ENCODE measurements at regions not wholly inside any gene's neighbourhood (a gene's known extent, or its start where the extent isn't known, plus 50 kb on each side); places are given as distances from the start of the nearest gene placed in this dataset.
"Not testable (repeated sequence)": the region's sequence is repeated elsewhere in the genome, so short reads cannot be mapped to it uniquely, and the experiment has no call there.

DNA sequence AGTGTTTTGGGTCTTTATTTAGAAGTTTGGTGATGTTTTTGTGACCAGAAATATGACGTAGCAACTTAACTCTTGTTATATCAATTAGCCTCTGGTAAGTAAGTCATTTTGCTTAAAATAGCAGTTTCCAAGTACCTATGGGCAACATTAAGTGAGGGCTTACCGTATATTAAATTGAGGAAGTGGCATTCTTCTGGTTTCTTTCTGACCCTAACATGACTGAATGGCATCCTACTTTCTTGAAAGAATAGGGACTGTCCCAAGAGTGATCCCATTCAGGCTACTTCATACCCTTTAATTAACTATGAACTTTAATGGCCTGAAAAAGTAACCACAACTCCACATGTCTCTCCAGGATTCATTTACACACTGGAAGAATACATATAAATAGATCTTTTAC, 106.6 kb downstream of the MZT1 start:
- no peak overlapping the region for H3K4me2 ChIP-seq (ENCODE audit: low read depth, low read length, poor library complexity, severe bottlenecking)

DNA sequence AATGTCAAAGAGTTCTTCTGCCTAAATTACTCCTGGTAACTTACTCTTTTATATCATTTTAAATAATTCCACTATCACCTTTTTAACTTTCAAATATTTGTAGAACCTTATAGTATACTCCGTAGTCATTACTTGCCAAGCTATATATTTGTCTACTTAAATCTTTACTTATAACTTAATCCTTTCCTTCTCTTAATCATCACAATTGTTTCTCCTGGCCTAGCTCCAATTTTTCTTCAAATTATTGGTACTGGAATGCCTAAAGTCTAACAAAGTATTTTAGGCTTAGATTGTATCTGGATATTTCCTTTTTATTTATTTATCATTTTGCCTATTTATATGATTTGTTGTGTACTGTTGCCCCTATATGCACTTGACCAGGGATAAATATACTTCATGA, 109.5 kb downstream of the MZT1 start:
- TF ChIP-seq EZH2phosphoT487 (IDR thresholded peaks at IDR 0.05; ENCODE audit: borderline replicate concordance) = no peak
- TF ChIP-seq, protein P1, sequence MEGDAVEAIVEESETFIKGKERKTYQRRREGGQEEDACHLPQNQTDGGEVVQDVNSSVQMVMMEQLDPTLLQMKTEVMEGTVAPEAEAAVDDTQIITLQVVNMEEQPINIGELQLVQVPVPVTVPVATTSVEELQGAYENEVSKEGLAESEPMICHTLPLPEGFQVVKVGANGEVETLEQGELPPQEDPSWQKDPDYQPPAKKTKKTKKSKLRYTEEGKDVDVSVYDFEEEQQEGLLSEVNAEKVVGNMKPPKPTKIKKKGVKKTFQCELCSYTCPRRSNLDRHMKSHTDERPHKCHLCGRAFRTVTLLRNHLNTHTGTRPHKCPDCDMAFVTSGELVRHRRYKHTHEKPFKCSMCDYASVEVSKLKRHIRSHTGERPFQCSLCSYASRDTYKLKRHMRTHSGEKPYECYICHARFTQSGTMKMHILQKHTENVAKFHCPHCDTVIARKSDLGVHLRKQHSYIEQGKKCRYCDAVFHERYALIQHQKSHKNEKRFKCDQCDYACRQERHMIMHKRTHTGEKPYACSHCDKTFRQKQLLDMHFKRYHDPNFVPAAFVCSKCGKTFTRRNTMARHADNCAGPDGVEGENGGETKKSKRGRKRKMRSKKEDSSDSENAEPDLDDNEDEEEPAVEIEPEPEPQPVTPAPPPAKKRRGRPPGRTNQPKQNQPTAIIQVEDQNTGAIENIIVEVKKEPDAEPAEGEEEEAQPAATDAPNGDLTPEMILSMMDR (conservative IDR thresholded peaks at IDR 0.05; ENCODE audit: low read length) = no peak
- Histone ChIP-seq H3K4me1 (ENCODE audit: insufficient read depth, low read length, poor library complexity, severe bottlenecking) (no peaks in the 10 kb centered on the region), H3K36me3 (ENCODE audit: insufficient read depth, low read length) (no peaks in the 10 kb centered on the region), H3K79me2 (ENCODE audit: insufficient read depth, low read length) (no peaks in the 10 kb centered on the region), H2AFZ (ENCODE audit: low read length) (no peak overlapping the region), H3K9me2 (replicated peaks; ENCODE audit: low read depth, low read length) (no peaks in the 10 kb centered on the region), H4K20me1 (ENCODE audit: insufficient read depth, low read length, poor library complexity, severe bottlenecking) (no peaks in the 10 kb centered on the region), H3K9me3 (ENCODE audit: insufficient read depth, low read depth, low read length) (no peaks in the 10 kb centered on the region), H3K4me2 (ENCODE audit: low read depth, low read length, poor library complexity, severe bottlenecking) (no peak overlapping the region), H3K4me3 (ENCODE audit: low read length, poor library complexity, severe bottlenecking) (no peak overlapping the region), H3K27me3 (ENCODE audit: insufficient read depth, low read length, poor library complexity, severe bottlenecking) (no peaks in the 10 kb centered on the region), H3K9ac (ENCODE audit: low read depth, low read length, poor library complexity, severe bottlenecking) (no peak overlapping the region), H3F3A (ENCODE audit: low read depth) (no peaks in the 10 kb centered on the region)

More for the DNA sequence above, 106.6 kb downstream of the MZT1 start:
- H2AFZ ChIP-seq (ENCODE audit: low read length) = no peak overlapping the region
- H3K4me3 ChIP-seq (ENCODE audit: low read length, poor library complexity, severe bottlenecking) = no peak overlapping the region
- H4K20me1 ChIP-seq (ENCODE audit: insufficient read depth, low read length, poor library complexity, severe bottlenecking) = no peaks in the 10 kb centered on the region
- H3K9me3 ChIP-seq (ENCODE audit: insufficient read depth, low read depth, low read length) = no peaks in the 10 kb centered on the region
- no peaks in the 10 kb centered on the region for H3K9me2 ChIP-seq (replicated peaks; ENCODE audit: low read depth, low read length)
- no peaks in the 10 kb centered on the region for H3K27me3 ChIP-seq (ENCODE audit: insufficient read depth, low read length, poor library complexity, severe bottlenecking)
- no peaks in the 10 kb centered on the region for H3F3A ChIP-seq (ENCODE audit: low read depth)
- H3K36me3 ChIP-seq (ENCODE audit: insufficient read depth, low read length) = no peaks in the 10 kb centered on the region
- no peaks in the 10 kb centered on the region for H3K4me1 ChIP-seq (ENCODE audit: insufficient read depth, low read length, poor library complexity, severe bottlenecking)
- TF ChIP-seq, protein P1 (conservative IDR thresholded peaks at IDR 0.05; ENCODE audit: low read length) = no peak
- no peak for TF ChIP-seq EZH2phosphoT487 (IDR thresholded peaks at IDR 0.05; ENCODE audit: borderline replicate concordance)
- no peaks in the 10 kb centered on the region for H3K79me2 ChIP-seq (ENCODE audit: insufficient read depth, low read length)
- H3K9ac ChIP-seq (ENCODE audit: low read depth, low read length, poor library complexity, severe bottlenecking) = no peak overlapping the region

DNA sequence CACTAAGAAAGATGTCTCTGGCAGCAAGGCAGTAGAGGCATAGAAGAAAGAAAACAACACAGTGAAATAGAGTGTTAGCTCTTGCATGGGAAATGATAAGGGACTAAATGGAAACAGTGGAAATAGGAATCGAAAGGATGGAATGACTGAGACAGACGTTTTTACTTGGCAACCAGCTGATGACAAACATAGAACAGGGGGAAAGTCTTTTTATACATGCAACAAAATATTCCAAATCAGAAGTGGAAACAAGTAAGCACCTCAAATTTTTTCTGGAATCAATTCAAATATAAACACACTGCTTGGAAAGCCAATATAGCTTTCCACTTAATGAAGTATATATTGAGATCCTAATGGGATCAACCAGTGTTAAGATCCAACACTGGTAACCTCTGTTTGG, 110.2 kb downstream of the MZT1 start:
- no peak overlapping the region for H3K4me3 ChIP-seq (ENCODE audit: low read length, poor library complexity, severe bottlenecking)
- no peaks in the 10 kb centered on the region for H3F3A ChIP-seq (ENCODE audit: low read depth)
- H2AFZ ChIP-seq (ENCODE audit: low read length) = no peak overlapping the region
- no peaks in the 10 kb centered on the region for H3K9me2 ChIP-seq (replicated peaks; ENCODE audit: low read depth, low read length)
- H4K20me1 ChIP-seq (ENCODE audit: insufficient read depth, low read length, poor library complexity, severe bottlenecking) = no peaks in the 10 kb centered on the region
- no peaks in the 10 kb centered on the region for H3K4me1 ChIP-seq (ENCODE audit: insufficient read depth, low read length, poor library complexity, severe bottlenecking)
- TF ChIP-seq, protein P1 (conservative IDR thresholded peaks at IDR 0.05; ENCODE audit: low read length) = no peak
- no peak for TF ChIP-seq EZH2phosphoT487 (IDR thresholded peaks at IDR 0.05; ENCODE audit: borderline replicate concordance)
- H3K9ac ChIP-seq (ENCODE audit: low read depth, low read length, poor library complexity, severe bottlenecking) = no peak overlapping the region
- no peak overlapping the region for H3K4me2 ChIP-seq (ENCODE audit: low read depth, low read length, poor library complexity, severe bottlenecking)
- no peaks in the 10 kb centered on the region for H3K27me3 ChIP-seq (ENCODE audit: insufficient read depth, low read length, poor library complexity, severe bottlenecking)
- no peaks in the 10 kb centered on the region for H3K9me3 ChIP-seq (ENCODE audit: insufficient read depth, low read depth, low read length)
- no peaks in the 10 kb centered on the region for H3K79me2 ChIP-seq (ENCODE audit: insufficient read depth, low read length)
- no peaks in the 10 kb centered on the region for H3K36me3 ChIP-seq (ENCODE audit: insufficient read depth, low read length)

DNA sequence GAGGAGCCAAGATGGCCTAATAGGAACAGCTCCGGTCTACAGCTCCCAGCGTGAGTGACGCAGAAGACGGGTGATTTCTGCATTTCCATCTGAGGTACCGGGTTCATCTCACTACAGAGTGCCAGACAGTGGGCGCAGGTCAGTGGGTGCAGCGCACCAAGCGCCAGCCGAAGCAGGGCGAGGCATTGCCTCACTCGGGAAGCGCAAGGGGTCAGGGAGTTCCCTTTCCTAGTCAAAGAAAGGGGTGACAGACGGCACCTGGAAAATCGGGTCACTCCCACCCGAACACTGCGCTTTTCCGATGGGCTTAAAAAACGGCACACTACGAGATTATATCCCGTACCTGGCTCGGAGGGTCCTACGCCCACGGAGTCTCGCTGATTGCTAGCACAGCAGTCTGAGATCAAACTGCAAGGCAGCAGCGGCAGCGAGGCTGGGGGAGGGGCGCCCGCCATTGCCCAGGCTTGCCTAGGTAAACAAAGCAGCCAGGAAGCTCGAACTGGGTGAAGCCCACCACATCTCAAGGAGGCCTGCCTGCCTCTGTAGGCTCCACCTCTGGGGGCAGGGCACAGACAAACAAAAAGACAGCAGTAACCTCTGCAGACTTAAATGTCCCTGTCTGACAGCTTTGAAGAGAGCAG, 117.1 kb downstream of the MZT1 start:
- not testable (repeated sequence) for H2AFZ ChIP-seq (ENCODE audit: low read length); H3K9me3 ChIP-seq (ENCODE audit: insufficient read depth, low read depth, low read length); H3K9me2 ChIP-seq (replicated peaks; ENCODE audit: low read depth, low read length); H3K9ac ChIP-seq (ENCODE audit: low read depth, low read length, poor library complexity, severe bottlenecking); H3K36me3 ChIP-seq (ENCODE audit: insufficient read depth, low read length); H3K4me2 ChIP-seq (ENCODE audit: low read depth, low read length, poor library complexity, severe bottlenecking); H3K79me2 ChIP-seq (ENCODE audit: insufficient read depth, low read length); H3K4me1 ChIP-seq (ENCODE audit: insufficient read depth, low read length, poor library complexity, severe bottlenecking); H3K27me3 ChIP-seq (ENCODE audit: insufficient read depth, low read length, poor library complexity, severe bottlenecking); H3F3A ChIP-seq (ENCODE audit: low read depth); H3K4me3 ChIP-seq (ENCODE audit: low read length, poor library complexity, severe bottlenecking); H4K20me1 ChIP-seq (ENCODE audit: insufficient read depth, low read length, poor library complexity, severe bottlenecking)

All from Loucy (cell line).